ENCODE measurements at regions not wholly inside any gene's neighbourhood (a gene's known extent, or its start where the extent isn't known, plus 50 kb on each side); places are given as distances from the start of the nearest gene placed in this dataset.

GRCh38 chr4:79679859-79680258 is 271.8 kb upstream of the GK2 start:
- TF ChIP-seq CTCF (IDR thresholded peaks at IDR 0.05) (no peak), POLR2AphosphoS5 (IDR thresholded peaks at IDR 0.05) (no peak), POLR2A (IDR thresholded peaks at IDR 0.05) (no peak)
